Ammon's horn (tissue), 1 donor: ENCODE measurements at regions not wholly inside any gene's neighbourhood (a gene's known extent, or its start where the extent isn't known, plus 50 kb on each side); places are given as distances from the start of the nearest gene placed in this dataset.

Experiments
- DNase-seq: peaks from one replicate; pipeline ENCODE4 v3.0.0-alpha.2; 2016; ENCODE audit warnings: low spot score

DNA sequence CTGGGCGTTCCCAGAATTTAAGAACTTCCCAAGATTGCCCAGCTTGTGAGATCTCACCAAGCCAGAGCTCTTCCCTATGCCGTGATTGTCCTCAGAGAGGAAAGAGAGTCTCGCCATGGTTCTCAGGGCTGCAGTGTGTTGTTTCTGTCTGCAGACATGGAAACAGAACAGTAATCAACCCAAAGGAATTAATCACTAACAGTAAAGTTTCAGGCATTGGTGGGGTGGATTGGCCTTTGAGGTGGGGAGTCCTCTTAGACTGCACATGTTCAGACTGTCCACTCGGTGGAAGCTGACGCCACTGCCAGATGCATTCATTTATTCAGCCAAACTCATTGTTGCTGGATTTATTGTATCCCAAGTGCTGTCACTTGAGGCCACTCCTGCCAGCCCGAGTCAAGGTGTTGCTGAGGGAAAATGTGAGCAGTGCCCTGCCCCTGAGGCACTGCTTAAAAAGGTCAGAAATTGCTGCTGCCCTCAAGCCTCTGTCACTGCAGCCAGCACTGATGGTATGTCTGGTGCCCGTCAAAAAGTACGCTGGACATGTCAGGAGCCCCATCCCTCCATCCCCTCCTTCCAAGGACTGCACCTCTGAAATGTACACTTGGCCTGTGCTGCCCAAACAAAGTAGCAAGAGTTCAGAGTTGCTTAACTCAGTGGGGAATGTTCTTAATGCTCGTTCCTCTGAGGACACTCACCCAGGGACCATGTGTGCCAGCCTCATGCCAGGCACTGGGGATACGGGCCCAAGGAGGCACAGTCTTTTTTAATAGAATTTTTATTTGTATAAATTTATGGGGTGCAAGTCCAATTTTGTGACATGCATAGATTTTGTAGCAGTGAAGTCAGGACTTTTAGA, 201.0 kb downstream of the GLI2 start:
- no peak for DNase-seq

DNA sequence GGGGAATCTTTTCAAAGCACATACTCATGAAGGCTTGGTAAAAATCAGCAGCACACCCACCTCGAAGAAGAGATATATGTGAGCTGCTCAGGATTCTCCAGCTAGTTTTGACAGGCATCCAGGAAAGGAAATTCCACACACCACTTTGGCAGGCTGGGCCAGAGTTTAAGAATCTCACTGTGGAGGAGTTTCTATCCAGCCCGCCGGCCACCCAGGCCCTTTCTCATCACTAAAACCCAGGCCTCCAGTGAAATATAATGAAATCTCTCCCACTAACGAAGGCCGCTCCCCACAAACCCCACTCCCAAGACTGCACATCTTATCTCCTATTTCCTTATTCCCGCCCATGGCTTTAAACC, 202.0 kb downstream of the GLI2 start:
- DNase-seq, result no peak

DNA sequence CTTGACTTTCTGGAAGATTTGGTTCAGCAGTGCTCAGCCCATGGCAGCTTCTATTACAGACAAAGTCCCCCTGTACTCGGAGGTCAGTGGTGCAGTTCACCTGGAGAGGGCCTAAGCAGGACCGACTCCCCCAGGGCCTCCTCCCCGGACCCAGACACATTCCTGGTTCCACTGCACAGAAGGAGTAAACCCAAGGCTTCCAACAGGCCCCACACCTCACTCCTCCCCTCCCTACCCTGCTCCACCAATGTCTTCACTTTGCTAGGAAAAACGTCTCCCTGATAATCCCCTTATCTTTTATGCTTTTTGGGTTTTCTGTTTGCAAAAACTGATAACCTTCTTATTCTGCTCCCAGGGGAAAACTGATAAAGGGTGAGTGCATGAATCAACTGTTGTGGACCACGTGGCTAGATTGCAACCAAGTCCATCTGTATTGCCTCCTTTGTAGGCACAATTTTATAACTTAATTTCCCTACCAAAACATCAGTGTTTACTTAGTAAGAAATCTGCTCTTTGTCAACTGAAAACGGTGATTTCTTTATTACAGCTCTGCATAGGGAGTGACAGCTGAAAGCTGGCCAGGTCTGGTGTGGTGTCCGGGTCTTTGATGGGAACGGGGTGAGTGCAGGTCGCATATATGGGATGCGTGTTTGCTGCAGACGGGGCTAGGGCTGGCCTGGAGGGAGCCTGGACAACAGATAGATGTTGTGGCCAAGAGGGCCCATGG, 202.5 kb downstream of the GLI2 start:
- no peak for DNase-seq

DNA sequence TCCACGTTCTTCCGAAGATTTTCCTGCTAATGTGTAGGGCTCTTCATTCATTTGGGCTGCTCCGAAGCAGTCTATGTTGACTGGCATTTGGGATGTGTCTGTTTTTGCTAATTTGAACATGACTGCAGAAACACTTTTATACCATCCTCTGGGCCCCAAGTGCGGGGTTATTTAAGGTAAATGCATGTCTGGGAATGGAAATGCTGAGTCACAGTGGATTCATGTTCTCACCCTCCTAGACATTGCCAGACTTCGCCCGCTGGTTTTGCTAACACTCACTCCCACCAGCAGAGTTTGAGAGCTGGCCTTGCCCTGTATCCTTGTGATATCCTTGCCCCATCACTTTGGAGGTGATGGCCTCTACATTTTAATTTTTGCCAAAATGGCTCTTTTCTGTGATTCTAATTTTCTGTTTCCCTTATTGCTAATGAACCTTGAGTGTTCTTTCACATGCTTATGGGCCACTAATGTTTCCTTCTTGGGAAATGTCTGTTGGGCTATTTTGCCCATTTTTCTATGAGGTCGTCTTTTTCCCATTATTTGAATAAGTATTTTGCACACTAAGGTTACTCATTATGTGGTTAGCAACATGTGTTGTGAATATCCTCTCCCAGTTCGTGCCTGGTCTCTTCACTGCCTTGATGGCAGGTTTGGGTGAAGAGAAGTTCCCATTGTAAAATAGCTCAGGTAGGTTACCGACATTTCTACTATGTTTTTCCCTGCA, 204.1 kb downstream of the GLI2 start:
- DNase-seq, result no peak

DNA sequence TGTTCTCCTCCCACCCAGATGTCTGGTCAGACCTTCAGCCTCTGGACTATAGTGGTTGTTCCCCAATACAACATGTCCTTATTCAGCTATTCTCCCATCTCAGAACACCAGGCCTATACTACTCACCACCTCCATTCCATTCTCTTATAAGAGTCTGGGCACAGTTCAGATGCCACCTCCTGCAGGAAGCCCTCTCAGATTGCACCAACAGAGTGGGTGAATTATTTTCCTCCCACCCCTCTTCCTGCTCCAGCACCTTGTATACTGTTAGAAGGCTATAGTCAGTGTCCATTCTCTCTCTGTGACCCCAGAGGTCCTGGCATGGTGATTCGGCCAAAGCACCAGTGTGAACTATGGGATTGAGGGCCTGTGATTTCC, 204.6 kb downstream of the GLI2 start:
- DNase-seq, result no peak

DNA sequence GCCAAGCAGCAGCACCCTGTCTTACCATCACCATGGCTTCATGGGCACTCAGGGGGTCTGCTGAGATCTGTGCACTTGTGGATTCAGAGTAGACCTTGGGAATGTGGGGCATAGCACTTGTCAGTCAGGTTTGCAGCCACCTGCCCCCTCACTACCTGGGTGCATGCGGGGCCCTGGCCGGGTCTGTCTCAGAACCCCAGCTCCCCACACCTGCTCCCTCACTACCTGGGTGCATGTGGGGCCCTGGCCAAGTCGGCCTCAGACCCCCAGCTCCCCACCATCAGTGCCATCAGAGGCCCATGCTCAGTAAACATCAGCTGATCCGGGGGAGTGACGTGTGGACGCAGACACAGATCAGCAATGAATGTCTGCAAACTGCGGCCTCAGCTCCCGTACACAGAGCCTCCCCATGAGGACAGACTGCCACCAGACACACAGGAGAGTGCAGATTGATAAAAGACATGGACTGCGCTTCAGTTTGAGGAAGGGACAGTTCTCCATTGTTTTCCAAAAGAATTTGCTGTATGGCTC, 205.1 kb downstream of the GLI2 start:
- DNase-seq, result no peak

DNA sequence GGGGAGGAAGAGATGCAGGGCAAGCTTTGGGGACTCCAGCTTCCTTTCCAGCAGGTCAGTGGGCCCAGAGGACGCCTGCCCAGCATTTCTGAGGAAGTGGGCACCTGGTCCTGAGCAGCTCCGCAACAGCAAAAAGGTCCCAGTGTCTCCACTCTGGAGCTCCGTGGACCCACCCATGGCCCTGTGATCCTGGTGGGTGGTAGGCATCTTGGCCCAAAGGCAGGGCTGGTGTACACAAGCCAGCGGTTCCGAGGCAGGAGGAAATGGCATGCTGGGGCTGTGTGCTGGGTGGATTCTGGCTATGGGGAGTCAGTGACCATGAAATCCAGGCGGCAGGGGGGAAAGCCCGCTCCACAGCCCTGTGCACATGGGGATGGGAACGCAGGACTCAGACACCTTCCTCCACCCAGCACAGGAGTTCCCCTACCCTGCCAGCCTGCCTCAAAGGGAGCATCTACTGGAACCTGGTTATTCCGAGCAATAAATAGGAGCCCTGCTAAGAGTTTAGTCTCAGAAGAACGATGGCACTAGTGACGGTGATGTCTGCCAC, 206.0 kb downstream of the GLI2 start:
- DNase-seq, result no peak

DNA sequence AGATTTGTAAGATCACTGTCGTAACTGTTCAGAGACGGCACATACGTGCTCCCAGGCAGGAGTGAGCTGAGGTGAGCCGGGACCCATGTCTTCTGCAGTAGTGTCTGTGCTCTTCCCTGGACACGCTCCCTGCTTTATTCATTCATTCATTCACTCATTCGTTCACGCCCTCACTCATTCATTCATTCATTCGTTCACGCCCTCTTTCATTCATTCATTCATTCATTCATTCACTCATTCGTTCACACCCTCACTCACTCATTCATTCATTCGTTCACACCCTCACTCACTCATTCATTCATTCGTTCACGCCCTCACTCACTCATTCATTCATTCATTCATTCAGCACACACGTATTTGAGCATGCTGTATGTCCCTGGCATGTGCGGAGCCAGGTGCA, 207.0 kb downstream of the GLI2 start:
- no peak for DNase-seq

DNA sequence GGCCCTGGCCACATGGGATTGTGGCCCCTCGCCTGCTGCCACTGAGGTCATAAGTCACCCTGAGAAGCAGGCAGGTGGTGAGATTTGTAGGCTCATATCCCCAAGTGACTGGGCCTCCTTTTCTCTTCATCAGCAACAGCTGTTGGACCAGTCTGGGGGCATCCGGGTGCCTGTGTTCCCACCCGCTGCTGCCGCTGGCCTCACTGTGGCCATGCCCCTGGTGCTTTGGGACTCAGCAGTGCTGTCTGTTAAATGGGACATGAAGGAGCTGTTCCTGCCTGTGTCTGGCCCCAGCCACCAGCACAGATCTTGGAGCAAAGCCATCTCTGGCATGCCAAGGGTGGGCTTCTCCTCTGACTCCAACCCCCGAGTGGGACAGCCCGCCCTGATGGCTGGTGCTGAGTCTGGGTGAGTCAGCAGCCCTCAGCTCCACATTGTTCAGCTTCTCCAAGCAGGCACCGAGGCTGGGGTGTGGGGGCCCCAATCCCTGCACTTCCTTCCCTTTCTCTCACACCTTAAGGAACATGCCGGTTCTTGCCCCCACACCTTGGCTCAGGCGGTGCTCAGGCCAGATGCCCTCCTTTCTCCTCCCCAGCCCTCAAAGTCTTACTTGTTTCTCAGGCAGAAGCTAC, 207.9 kb downstream of the GLI2 start:
- DNase-seq, result no peak

DNA sequence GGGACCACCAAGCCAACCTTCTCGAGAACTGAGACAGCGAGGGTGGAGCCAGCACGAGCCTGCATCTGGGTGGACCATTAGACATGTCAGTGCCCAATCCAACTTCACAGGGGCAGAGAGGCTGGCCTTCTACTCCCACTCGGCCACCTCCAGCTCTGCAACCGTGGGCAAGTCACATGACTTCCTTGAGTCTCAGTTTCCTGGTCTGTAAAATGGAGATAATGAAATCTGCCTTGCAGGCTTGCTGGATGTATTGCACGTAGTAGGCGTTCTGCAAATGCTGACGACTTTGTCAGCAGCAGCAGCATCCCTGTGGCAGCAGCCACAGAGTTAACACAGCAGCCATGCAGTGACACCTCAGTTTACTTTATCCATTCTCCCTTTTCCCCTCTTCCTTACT, 208.9 kb downstream of the GLI2 start:
- no peak for DNase-seq

DNA sequence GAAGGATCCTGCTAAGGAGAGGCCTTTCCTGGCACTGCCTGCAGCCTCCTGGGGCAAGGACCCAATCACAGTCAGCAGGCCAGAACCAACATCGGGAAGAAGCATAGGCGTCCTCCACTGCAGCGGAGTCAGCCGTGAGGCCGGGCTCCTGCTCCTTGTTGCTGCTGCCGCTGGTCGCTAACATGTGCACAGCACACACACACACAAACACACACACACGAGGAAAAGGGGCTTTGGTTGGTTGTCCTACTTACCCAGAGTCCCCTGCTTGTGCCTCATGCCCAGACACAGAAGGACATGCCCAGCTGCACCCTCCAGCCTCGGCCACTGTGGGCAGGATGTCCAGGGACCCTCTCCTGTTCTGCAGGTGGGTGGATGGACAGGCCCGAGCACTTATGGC, 209.4 kb downstream of the GLI2 start:
- DNase-seq, result no peak

DNA sequence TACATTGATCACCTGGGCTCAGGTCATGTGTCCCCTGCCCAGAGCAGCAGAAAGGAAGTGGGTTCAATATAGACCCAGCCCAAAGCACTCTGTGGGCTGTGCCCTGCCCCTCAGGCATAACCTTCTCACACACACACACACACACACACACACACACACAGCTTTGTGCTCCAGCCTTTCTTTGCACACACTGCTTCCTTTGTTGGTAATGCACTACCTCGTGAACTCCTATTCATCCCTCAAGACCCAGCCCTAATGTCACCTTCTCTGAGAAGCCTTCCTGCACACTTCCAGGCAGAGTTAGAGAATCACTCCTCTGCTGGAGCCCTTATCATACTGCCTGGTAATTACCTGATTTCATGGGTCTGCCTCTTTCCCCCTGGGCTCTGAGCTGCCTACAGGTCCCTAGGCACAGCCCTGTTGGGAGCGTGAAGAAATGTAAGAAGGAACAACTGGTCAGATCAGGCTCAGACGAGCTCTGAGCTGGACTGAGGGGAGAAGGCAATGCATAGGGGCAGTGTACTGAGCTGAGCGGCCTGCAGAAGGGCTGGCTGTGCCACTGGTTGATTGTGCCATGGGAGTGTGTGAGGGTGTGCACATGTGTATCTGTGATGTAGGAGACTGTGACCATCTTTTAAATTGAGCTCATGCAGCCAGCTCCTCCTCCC, 210.3 kb downstream of the GLI2 start:
- DNase-seq, result no peak

DNA sequence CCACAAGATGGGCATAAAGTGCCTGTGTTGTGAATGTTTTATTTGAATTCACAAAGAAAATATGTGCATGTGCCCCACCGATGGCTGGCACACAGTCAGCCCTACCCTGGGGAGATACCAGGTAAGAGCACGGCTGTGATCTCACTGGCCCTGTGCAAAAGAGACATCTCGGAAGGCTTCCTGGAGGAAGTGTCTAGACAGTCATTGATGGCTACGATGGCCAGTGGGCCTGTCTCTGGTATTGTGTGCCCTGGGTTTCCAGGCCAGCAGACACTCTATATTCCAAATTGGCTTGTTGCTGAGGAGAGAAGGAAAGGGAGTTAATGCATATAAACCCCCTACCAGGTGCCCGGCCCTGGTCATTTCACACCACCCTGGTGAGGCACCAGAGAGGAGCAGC, 211.7 kb downstream of the GLI2 start:
- no peak for DNase-seq

DNA sequence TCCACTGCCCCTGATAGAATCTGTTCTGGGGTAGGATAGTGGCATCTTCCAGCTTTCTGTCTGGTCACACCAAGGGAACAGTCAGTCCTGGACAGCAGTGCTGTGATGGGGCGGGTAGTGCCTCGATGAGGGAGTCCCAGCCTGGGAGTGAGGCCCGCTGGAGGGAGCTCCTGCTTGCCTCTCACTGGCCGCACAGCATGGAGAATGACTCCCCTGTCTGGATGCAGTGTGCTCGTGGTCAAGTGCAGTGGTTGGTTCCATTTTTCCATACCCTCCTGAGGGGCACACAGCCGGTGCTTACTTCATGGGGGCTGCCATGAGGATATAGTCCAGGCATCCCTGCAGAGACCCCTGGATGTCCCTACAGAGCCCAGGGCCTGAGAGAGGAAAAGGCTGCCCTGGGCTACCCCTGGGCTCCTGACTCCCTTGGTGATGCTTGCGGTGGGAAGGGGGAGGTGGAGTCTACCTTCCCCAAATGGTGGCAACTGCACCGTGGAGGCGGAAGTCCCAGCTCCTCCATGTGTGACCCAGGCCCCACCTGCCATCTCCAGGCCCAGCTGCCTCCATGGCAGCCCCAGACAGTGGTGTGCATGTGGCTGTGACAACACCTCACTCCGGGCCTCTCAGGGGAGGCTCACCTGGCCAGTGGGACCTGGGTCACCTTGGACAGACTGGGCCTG, 212.5 kb downstream of the GLI2 start:
- DNase-seq, result no peak

DNA sequence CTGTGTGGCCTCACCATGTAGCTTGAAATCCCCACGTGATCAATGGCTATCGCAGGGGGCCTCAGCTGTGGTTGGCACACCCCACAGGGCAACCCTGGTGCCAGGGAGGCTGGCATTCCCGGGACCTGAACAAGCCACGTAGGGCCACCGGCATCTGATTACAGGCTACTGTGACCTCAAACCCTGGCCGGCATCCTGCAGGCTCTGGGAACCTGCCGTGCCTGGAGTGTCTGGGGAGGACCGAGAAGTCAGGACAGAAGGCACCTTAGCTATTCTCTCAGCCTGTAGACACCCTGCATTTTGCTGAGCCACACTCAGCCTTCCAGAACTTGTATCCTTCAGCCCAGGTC, 213.0 kb downstream of the GLI2 start:
- DNase-seq, result no peak

DNA sequence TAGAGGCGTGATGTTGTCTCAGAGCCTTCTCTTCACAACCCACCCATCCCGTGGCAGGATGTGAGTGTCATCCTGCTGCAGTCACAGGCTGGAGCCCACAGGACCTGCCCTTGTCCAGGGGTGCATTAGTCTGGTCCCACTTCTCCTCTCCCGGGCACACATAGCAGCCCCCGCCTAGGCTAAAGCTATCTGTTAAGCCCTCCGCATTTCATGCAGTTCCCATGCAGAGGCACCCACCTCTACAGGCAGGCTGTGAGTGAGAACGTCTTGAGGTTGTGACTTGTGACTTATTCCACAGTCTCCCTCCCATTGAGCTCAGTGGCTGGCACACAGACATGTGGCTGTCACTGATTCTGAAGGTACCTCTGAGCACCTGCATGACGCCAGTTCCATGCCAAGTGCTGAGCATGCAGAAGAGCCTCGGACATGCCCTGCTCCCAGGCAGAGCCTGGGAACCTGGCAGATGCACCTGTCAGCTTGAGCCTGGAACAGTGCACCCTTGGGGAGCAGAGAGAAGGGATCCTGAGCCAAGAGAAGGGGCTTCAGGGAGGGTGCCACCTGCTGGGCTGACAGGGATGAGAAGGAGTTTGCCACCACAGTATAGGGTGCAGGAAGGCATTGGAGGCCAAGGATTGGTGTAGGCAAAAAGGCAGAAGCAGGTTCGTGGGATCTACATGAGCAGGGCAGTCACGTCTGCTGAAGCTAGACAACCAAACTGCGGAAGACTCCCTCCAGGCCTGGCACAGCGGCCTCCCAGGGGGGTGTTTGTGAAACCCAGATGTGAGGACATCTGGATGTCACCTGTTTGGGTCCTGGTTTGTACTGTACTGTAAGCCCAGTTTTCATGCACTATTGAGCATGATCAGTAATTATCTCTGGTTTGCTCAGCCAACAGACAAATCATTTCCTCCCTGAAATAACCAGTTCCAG, 213.6 kb downstream of the GLI2 start:
- no peak for DNase-seq

DNA sequence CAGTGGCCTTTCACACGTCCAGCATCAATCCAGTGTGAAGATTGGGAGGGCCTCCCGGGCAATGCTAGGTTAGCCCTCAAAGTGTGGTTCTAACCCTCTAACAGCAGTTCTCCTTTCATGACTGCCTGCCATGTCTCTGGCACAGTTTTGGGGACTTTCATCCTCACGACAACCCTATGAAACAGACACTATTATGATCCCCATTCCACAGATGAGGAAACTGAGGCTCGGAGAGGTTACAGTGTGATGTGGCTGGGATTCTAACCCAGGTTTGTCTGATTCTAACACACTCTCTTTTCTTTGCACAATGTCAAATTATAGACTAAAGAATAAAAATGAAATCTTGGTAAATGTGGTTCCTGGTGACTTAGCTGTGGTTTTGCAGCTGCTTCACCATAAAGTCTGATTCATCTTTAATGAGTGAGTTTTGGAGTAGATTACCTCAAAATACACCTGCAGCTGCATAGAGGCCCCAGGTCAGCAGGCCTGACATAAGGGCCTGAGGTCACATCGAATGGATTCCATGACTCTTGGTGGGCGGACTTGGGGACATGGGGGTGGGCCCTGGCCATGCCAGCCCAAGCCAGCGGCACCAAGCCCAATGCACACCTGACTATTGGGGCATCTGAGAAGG, 214.4 kb downstream of the GLI2 start:
- DNase-seq, result no peak

DNA sequence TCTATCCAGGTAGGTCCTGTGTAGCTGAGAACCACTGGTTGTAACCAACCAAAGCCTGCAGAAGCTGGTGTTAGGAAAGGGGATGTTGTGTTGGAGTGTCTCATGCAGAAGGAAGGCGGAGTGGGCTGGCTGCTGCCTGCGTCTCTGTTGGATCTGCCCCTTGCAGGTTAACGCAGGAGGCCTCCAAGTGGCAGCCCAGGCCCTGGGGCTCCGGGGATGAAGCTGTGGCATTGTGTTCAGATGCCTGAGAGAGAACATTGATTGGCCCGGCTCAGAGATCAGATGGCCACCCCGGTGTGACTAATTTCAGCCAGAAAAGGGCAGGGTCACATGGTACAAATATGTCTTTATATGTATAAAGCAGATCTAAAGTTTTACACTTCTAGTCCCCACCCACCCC, 216.0 kb downstream of the GLI2 start:
- no peak for DNase-seq

DNA sequence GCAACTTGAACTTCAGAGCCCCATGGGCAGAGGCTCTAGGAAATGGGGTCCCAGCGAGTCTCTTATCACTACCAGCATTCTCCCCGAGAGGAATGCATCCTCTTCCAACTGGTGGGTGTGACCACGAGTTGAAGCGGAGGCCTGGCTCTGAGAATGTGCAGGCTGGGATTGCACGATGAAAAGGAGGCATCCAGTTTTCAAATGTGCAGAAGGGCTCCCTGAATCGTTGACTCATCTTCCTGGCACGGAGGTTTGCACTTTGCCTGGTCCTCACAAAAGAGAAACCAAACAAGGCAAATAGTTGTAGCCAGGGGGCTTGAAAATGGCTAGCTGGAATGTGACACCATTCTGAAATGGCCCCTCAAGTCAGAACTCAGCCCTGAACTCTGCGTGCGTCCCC, 216.7 kb downstream of the GLI2 start:
- DNase-seq, result peak; percentile 68
